ENCODE measurements at regions not wholly inside any gene's neighbourhood (a gene's known extent, or its start where the extent isn't known, plus 50 kb on each side); places are given as distances from the start of the nearest gene placed in this dataset.
"Not testable (repeated sequence)": the region's sequence is repeated elsewhere in the genome, so short reads cannot be mapped to it uniquely, and the experiment has no call there.

GRCh38 chr1:114263343-114263742 lies 109.7 kb upstream of the SYT6 start:
- no peak for DNase-seq (ENCODE audit: low spot score)

DNA sequence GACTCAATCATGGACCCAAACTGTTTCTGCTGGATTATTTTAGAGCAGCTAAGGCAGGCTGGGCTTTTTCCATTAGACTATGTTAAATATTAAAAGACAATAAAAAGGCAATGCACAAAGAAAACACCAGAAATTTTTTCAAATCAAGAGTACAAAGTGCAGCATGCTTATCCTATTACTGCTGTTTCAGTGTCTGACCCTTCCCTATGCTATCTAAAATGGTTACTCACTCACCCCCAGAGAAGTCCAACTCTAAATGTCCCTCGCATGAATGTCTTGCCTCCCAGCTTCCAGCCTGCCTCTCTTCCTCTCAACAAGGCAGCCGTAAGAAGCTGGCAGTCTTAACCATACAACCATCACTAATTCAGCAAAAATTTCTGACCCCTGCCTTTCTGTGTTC lies 108.7 kb upstream of the SYT6 start:
- no peak for DNase-seq (ENCODE audit: low spot score)

DNA sequence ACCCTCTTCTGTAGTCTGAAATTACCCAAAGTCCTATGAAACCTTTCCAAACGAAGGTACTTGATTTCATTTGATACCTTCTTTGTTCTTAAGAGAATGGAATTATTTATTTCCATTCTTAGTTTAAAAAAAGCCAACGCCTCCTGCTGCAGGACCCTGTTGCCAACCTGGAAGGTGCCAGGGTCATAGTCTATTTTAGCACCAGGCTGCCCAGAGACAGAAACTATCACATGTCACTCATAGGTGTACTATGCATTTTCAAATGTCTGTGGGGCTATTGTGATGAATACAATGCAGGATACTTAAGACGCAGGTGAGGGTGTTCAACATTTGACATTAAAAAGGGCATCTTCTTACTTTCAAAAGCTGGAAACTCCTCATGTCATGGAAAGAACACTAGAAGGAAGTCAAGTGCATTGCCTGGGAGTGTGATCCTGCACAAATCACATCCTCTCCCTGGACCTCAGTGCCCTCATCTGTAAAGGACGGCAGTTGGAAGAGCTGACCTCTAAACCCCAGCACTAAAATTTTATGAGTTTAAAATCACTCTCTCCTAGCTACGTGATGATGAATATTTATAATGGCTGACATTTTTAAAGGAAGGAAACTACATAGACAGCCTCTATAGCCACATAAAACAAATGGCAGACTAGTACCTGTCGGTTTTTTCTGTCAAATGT lies 107.3 kb upstream of the SYT6 start:
- no peak for DNase-seq (ENCODE audit: low spot score)

- no peak for DNase-seq (ENCODE audit: low spot score)
These were observed 106.0 kb upstream of the SYT6 start for GRCh38 chr1:114259511-114260160.

- no peak for DNase-seq (ENCODE audit: low spot score)
These were observed 105.0 kb upstream of the SYT6 start for GRCh38 chr1:114258633-114259032.

DNA sequence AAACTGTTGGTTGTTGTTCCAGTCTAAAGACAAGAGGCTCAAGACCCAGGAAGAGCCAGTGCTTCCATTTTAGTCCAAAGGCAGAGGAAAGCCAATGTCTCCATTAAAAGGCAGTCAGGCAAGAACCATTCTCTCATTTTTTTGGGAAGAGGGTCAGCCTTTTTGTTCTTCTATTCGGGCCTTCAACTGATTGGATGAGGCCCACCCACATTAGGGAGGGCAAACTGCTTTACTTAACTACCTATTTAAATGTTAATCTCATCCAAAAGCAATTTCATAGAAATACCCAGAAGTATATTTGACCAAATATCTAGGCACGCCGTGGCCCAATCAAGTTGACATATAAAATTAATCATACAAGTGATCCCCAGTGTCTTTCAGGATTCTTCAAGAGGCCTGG lies 104.4 kb upstream of the SYT6 start:
- no peak for DNase-seq (ENCODE audit: low spot score)

GRCh38 chr1:114257554-114257953 lies 103.9 kb upstream of the SYT6 start:
- no peak for DNase-seq (ENCODE audit: low spot score)

GRCh38 chr1:114253900-114254299 lies 100.2 kb upstream of the SYT6 start:
- DNase-seq (ENCODE audit: low spot score) = no peak

- DNase-seq (ENCODE audit: low spot score) = no peak
These were observed 97.9 kb upstream of the SYT6 start for GRCh38 chr1:114251573-114251939.

DNA sequence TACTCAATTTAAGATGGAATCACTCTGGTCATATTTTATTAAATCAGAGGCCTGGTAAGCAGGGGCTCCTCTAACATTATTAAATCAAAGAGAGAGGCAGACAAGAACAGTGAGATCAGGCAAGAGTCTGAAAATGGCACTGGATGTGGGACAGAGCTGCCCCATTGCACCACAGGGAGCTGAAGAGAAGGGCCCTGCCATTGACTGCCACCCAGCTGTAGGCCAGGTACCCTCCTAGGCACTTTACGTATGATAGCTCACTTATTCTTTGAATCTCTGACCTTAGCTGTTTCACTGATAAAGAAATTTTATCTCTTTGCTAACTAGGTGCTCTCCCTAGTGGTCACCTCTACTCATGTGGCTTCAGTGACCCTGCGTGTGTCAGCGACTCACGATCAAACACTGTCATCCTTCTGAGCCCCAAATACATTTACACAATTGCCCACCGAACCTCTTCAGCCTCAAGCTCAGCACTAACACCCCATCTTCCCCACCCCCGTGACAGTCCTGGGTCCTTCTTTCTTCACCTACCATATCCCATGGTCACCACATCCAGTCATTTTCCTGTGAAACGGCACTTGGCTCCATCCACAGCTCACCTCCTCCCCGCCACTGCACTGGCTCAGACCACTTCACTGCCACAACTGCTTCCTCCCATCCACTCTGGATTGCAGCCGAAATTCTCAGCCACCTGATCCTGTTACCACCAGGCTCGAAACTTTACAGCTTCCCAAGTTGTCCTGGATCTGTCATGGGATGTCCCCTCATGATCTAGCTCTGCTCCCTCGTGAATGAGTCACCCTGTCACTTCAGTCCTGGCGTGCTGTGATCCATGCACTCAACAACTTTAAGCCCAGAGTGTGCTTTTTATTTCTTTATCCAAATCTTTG lies 97.3 kb upstream of the SYT6 start:
- DNase-seq (ENCODE audit: low spot score) = no peak

GRCh38 chr1:114249691-114250090 lies 96.0 kb upstream of the SYT6 start:
- no peak for DNase-seq (ENCODE audit: low spot score)

DNA sequence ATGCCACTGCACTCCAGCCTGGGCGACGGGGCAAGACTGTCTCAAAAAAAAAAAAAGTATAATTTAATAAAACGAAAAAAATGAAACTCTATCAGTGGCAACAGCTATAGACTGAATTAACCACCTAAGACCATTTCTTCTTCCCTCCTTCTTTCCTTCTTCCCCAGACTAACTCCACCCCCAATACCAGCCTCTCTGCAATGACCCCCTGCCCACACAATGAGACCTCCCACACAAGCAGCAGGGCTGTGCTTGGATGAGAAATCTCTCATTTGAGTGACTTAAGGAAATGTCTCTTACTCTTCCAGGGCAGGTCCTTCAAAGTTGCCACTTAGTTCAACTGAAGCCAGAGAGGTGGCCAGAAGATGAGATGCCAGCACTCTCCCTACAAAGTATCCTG lies 94.5 kb upstream of the SYT6 start:
- no peak for DNase-seq (ENCODE audit: low spot score)

DNA sequence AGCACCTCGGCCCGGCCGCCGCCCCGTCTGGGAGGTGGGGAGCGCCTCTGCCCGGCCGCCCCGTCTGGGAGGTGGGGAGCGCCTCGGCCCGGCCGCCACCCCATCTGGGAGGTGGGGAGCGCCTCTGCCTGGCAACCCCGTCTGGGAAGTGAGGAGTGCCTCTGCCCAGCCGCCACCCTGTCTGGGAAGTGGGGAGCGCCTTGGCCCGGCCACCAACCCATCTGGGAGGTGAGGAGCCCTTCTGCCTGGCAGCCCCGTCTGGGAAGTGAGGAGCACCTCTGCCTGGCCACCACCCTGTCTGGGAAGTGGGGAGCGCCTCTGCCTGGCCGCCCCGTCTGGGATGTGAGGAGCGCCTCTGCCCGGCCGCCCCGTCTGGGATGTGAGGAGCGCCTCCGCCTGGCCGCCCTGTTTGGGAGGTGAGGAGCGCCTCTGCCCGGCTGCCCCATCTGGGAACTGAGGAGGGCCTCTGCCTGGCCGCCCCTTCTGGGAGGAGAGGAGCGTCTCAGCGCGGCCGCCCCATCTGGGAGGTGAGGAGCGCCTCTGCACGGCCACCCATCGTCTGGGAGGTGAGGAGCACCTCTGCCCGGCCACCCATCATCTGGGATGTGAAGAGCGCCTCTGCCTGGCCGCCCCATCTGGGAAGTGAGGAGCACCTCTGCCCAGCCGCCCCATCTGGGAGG lies 89.0 kb upstream of the SYT6 start:
- not testable (repeated sequence) for DNase-seq (ENCODE audit: low spot score)

GRCh38 chr1:114238053-114238452 lies 84.4 kb upstream of the SYT6 start:
- no peak for DNase-seq (ENCODE audit: low spot score)

DNA sequence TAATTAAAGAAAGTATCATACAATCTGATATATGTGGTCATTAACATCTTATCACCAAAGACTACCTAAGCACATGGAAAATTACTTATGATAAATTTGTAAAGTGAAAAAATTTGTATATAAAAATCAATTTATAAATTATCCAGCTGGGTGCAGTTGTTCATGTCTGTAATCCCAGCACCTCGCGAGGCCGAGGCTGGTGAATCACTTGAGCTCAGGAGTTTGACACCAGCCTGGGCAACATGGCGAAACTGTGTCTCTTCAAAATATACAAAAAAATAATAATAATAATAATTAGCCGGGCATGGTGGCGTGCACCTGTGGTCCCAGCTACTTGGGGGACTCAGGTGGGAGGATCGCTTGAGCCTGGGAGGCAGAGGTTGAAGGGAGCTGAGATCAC lies 82.8 kb upstream of the SYT6 start:
- no peak for DNase-seq (ENCODE audit: low spot score)

- DNase-seq (ENCODE audit: low spot score) = no peak
These were observed 82.3 kb upstream of the SYT6 start for GRCh38 chr1:114235960-114236359.

GRCh38 chr1:114235281-114235680 lies 81.6 kb upstream of the SYT6 start:
- DNase-seq (ENCODE audit: low spot score) = no peak

GRCh38 chr1:114234408-114235124 lies 80.9 kb upstream of the SYT6 start:
- no peak for DNase-seq (ENCODE audit: low spot score)

- no peak for DNase-seq (ENCODE audit: low spot score)
These were observed 79.0 kb upstream of the SYT6 start for GRCh38 chr1:114232691-114233090.

DNA sequence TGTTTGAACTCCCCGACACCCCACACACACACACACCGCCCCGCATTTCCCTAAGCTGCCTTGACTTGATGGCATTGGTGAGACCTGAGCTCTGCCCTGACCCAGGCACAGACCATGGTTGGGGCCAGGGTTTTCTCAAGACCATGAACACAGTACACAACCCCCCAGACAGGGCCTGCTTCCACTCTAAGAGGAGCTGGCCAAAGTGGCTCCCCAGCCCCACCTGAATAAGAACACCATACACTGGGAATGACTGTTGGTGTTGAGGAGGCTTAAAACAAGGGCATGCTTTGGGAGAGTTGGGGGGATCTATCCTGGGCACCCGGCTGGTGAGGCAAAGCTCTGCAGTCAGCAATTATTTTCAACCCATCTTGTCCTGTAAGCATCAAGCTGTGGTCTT lies 77.6 kb upstream of the SYT6 start:
- DNase-seq (ENCODE audit: low spot score) = no peak

DNA sequence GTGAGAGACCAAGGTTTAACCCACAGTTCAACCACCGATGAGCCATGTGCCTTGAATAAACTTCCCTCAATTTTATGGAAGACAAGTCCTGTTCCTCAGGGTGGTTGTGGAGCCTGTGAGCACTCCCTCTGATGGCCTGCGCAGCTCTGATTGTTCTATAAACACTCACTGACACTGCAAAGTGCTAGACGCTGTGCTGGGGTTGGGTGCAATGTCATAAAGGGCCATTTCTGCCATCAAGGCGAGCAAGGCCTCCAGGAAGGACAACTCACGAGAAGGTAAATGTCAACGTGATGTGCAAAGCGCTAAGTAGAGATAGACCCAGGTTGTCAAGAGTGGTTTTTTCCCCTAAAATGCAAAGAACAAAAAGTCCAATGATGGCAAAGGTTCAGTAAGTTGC lies 75.7 kb upstream of the SYT6 start:
- no peak for DNase-seq (ENCODE audit: low spot score)

DNA sequence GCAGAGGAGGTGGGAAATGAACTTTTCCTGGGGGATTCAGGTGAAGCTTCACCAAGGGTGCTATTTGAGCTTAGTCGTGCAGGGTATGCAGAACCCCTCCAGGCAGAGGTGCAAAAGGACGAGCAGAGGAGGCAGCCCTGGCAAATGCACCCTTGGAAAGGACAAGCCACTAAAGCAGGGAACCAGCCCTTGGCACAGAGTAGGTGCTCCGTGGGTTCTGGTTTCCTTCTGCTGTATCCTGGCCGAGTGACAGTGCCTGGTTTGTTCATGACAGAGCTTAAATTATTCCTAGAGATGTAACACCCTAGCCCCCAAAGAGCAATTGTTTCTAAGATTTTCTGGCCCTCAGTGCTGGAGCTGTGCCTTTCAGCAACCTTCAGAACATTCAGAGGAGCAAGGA lies 73.4 kb upstream of the SYT6 start:
- DNase-seq (ENCODE audit: low spot score) = no peak
